Thymus (tissue), 11 donors: ENCODE measurements at regions not wholly inside any gene's neighbourhood (a gene's known extent, or its start where the extent isn't known, plus 50 kb on each side); places are given as distances from the start of the nearest gene placed in this dataset.

Experiments
- DNase-seq, 9 donors: peaks; one replicate each; pipeline ENCODE4 v3.0.0-alpha.2; 2013; ENCODE audit warnings: low spot score in 9 of 9, low read depth in 6 of 9, missing footprints in 1 of 9
- H3K27ac ChIP-seq, 2 donors: one replicate each; pipeline ENCODE4 v1.5.1; 2013; ENCODE audit warnings: control low read depth in 1 of 2, low read depth in 1 of 2, low read length in 1 of 2, mild to moderate bottlenecking in 1 of 2, moderate library complexity in 1 of 2
- H3K27me3 ChIP-seq, 2 donors: one replicate each; pipeline ENCODE4 v1.5.1; 2013; ENCODE audit warnings: low read length in 1 of 2; ENCODE audit not compliant: control insufficient read depth in 2 of 2, insufficient read depth in 1 of 2
- H3K36me3 ChIP-seq, 2 donors: one replicate each; pipeline ENCODE4 v1.5.1; 2013; ENCODE audit warnings: low read length in 1 of 2, mild to moderate bottlenecking in 1 of 2, moderate library complexity in 1 of 2; ENCODE audit not compliant: control insufficient read depth in 2 of 2, insufficient read depth in 2 of 2
- H3K4me1 ChIP-seq, 2 donors: one replicate each; pipeline ENCODE4 v1.5.1; 2013; ENCODE audit warnings: low read length in 2 of 2; ENCODE audit not compliant: control insufficient read depth in 2 of 2, insufficient read depth in 2 of 2
- H3K4me3 ChIP-seq, 2 donors: one replicate each; pipeline ENCODE4 v1.5.1; 2013; ENCODE audit warnings: low read length in 2 of 2, control low read depth in 1 of 2, mild to moderate bottlenecking in 1 of 2
- H3K9me3 ChIP-seq, 2 donors: one replicate each; pipeline ENCODE4 v1.5.1; 2013; ENCODE audit warnings: low read length in 1 of 2, mild to moderate bottlenecking in 1 of 2; ENCODE audit not compliant: control insufficient read depth in 2 of 2, insufficient read depth in 1 of 2
- WGBS: extraction: QIAGEN DNeasy Blood & Tissue Kit; methylation state at CpG from one replicate; pipeline ENCODE4 v1.1.7; 2013; 5-methylcytosine and 5-hydroxymethylcytosine counted together
- donor health status: healthy.

- no peaks in the 10 kb centered on the region for H3K9me3 ChIP-seq
- no peak for DNase-seq
- H3K27me3 ChIP-seq: no peaks in the 10 kb centered on the region
- H3K4me3 ChIP-seq: no peak overlapping the region
- H3K36me3 ChIP-seq: no peaks in the 10 kb centered on the region
- 71% methylated on average over 3 of the region's 3 CpGs for WGBS
- no peak overlapping the region for H3K27ac ChIP-seq
- H3K4me1 ChIP-seq: no peaks in the 10 kb centered on the region
These were observed 1139.6 kb upstream of the FAM98A start for GRCh38 chr2:34738691-34739090.

- DNase-seq: no peak
- Histone ChIP-seq H3K36me3 (no peaks in the 10 kb centered on the region), H3K4me3 (no peak overlapping the region), H3K27me3 (no peaks in the 10 kb centered on the region), H3K4me1 (no peaks in the 10 kb centered on the region), H3K27ac (no peak overlapping the region), H3K9me3 (peaks cover 0 to 3% of the 10 kb centered on the region in 2 donors)
- WGBS: 94% methylated on average over 3 of the region's 3 CpGs
These were observed 1138.0 kb upstream of the FAM98A start for GRCh38 chr2:34737146-34737545.

- Histone ChIP-seq H3K4me1 (no peaks in the 10 kb centered on the region), H3K36me3 (no peaks in the 10 kb centered on the region), H3K4me3 (no peak overlapping the region), H3K27me3 (no peaks in the 10 kb centered on the region), H3K9me3 (peaks cover 0 to 3% of the 10 kb centered on the region in 2 donors), H3K27ac (no peak overlapping the region)
- 93% methylated on average over 2 of the region's 2 CpGs for WGBS
- DNase-seq: no peak
These were observed 1137.4 kb upstream of the FAM98A start for GRCh38 chr2:34736482-34736881.

- H3K27ac ChIP-seq: no peak overlapping the region
- H3K4me1 ChIP-seq: no peaks in the 10 kb centered on the region
- H3K27me3 ChIP-seq: no peaks in the 10 kb centered on the region
- DNase-seq: no peak
- peaks cover 0 to 3% of the 10 kb centered on the region in 2 donors for H3K9me3 ChIP-seq
- H3K36me3 ChIP-seq: no peaks in the 10 kb centered on the region
- no peak overlapping the region for H3K4me3 ChIP-seq
These were observed 1135.6 kb upstream of the FAM98A start for GRCh38 chr2:34734662-34735061.

- no peak for DNase-seq
- Histone ChIP-seq H3K27me3 (no peaks in the 10 kb centered on the region), H3K27ac (no peak overlapping the region), H3K9me3 (peaks cover 0 to 3% of the 10 kb centered on the region in 2 donors), H3K4me3 (no peak overlapping the region), H3K4me1 (no peaks in the 10 kb centered on the region), H3K36me3 (no peaks in the 10 kb centered on the region)
- WGBS: 71% methylated on average over 1 of the region's 1 CpG
These were observed 1134.9 kb upstream of the FAM98A start for GRCh38 chr2:34734042-34734441.

GRCh38 chr2:34731292-34731691 is 1132.2 kb upstream of the FAM98A start:
- Histone ChIP-seq H3K4me1 (no peaks in the 10 kb centered on the region), H3K36me3 (no peaks in the 10 kb centered on the region), H3K27me3 (no peaks in the 10 kb centered on the region), H3K27ac (no peak overlapping the region), H3K4me3 (no peak overlapping the region), H3K9me3 (peaks cover 0 to 3% of the 10 kb centered on the region in 2 donors)
- 90% methylated on average over 2 of the region's 2 CpGs for WGBS
- DNase-seq: no peak

GRCh38 chr2:34729845-34730244 is 1130.7 kb upstream of the FAM98A start:
- Histone ChIP-seq H3K27ac (no peak overlapping the region), H3K36me3 (no peaks in the 10 kb centered on the region), H3K4me1 (no peaks in the 10 kb centered on the region), H3K4me3 (no peak overlapping the region), H3K9me3 (peaks cover 0 to 3% of the 10 kb centered on the region in 2 donors), H3K27me3 (no peaks in the 10 kb centered on the region)
- no peak for DNase-seq
- WGBS: 88% methylated on average over 2 of the region's 2 CpGs

GRCh38 chr2:34724107-34724506 is 1125.0 kb upstream of the FAM98A start:
- Histone ChIP-seq H3K9me3 (peaks cover 0 to 6% of the 10 kb centered on the region in 2 donors), H3K27me3 (no peaks in the 10 kb centered on the region), H3K4me3 (no peak overlapping the region), H3K27ac (no peak overlapping the region), H3K36me3 (no peaks in the 10 kb centered on the region), H3K4me1 (no peaks in the 10 kb centered on the region)
- DNase-seq: no peak
- 91% methylated on average over 3 of the region's 3 CpGs for WGBS

- Histone ChIP-seq H3K4me1 (no peaks in the 10 kb centered on the region), H3K36me3 (no peaks in the 10 kb centered on the region), H3K4me3 (no peak overlapping the region), H3K27ac (no peak overlapping the region), H3K9me3 (peaks cover 0 to 7% of the 10 kb centered on the region in 2 donors), H3K27me3 (no peaks in the 10 kb centered on the region)
- no peak for DNase-seq
- 91% methylated on average over 1 of the region's 1 CpG for WGBS
These were observed 1124.6 kb upstream of the FAM98A start for GRCh38 chr2:34723683-34724082.

- peaks cover 0 to 7% of the 10 kb centered on the region in 2 donors for H3K9me3 ChIP-seq
- 93% methylated on average over 7 of the region's 7 CpGs for WGBS
- H3K4me3 ChIP-seq: no peak overlapping the region
- DNase-seq: no peak
- H3K27me3 ChIP-seq: no peaks in the 10 kb centered on the region
- no peaks in the 10 kb centered on the region for H3K4me1 ChIP-seq
- no peak overlapping the region for H3K27ac ChIP-seq
- no peaks in the 10 kb centered on the region for H3K36me3 ChIP-seq
These were observed 1120.1 kb upstream of the FAM98A start for GRCh38 chr2:34719206-34719605.
